Fibroblast of skin of right biceps (primary cell): ENCODE measurements at regions not wholly inside any gene's neighbourhood (a gene's known extent, or its start where the extent isn't known, plus 50 kb on each side); places are given as distances from the start of the nearest gene placed in this dataset.
A peak's percentile ranks its signal among the peaks of the same experiment; 100 is the strongest.
"Not testable (repeated sequence)": the region's sequence is repeated elsewhere in the genome, so short reads cannot be mapped to it uniquely, and the experiment has no call there.

ENCODE experiments used
- DNase-seq: peaks from one replicate; pipeline ENCODE4 v3.0.0-alpha.2; 2013

- no peak for DNase-seq
These were observed 340.5 kb upstream of the USP9Y start for GRCh38 chrY:12360496-12360895.

- DNase-seq = no peak
These were observed 335.6 kb upstream of the USP9Y start for GRCh38 chrY:12365311-12365910.

- not testable (repeated sequence) for DNase-seq
These were observed 326.4 kb upstream of the USP9Y start for GRCh38 chrY:12374588-12374987.

- not testable (repeated sequence) for DNase-seq
These were observed 309.1 kb upstream of the USP9Y start for GRCh38 chrY:12391655-12392559.

GRCh38 chrY:12393190-12393589 lies 307.8 kb upstream of the USP9Y start:
- no peak for DNase-seq

- peak; percentile 0 for DNase-seq
These were observed 305.5 kb upstream of the USP9Y start for GRCh38 chrY:12395381-12396120.

GRCh38 chrY:12403916-12404315 lies 297.1 kb upstream of the USP9Y start:
- DNase-seq = no peak

- DNase-seq = no peak
These were observed 292.8 kb upstream of the USP9Y start for GRCh38 chrY:12408236-12408635.

GRCh38 chrY:12410696-12411095 lies 290.3 kb upstream of the USP9Y start:
- DNase-seq = no peak

GRCh38 chrY:12421072-12421787 lies 279.8 kb upstream of the USP9Y start:
- peak; percentile 0 for DNase-seq

GRCh38 chrY:12421788-12422124 lies 279.3 kb upstream of the USP9Y start:
- no peak for DNase-seq

- DNase-seq = no peak
These were observed 278.5 kb upstream of the USP9Y start for GRCh38 chrY:12422536-12422935.

GRCh38 chrY:12423416-12424252 lies 277.4 kb upstream of the USP9Y start:
- DNase-seq = no peak

GRCh38 chrY:12425506-12425905 lies 275.5 kb upstream of the USP9Y start:
- no peak for DNase-seq

- DNase-seq = no peak
These were observed 273.7 kb upstream of the USP9Y start for GRCh38 chrY:12427361-12427760.

- peak; percentile 1 for DNase-seq
These were observed 269.5 kb upstream of the USP9Y start for GRCh38 chrY:12431546-12431945.

- not testable (repeated sequence) for DNase-seq
These were observed 262.2 kb upstream of the USP9Y start for GRCh38 chrY:12438823-12439222.

GRCh38 chrY:12444200-12444599 lies 256.8 kb upstream of the USP9Y start:
- DNase-seq = no peak

GRCh38 chrY:12446486-12447265 lies 254.4 kb upstream of the USP9Y start:
- DNase-seq = peak; percentile 49

- peak; percentile 13 for DNase-seq
These were observed 252.5 kb upstream of the USP9Y start for GRCh38 chrY:12448561-12448960.

- DNase-seq = not testable (repeated sequence)
These were observed 247.7 kb upstream of the USP9Y start for GRCh38 chrY:12453318-12453717.
